ENCODE measurements at regions not wholly inside any gene's neighbourhood (a gene's known extent, or its start where the extent isn't known, plus 50 kb on each side); places are given as distances from the start of the nearest gene placed in this dataset.

DNA sequence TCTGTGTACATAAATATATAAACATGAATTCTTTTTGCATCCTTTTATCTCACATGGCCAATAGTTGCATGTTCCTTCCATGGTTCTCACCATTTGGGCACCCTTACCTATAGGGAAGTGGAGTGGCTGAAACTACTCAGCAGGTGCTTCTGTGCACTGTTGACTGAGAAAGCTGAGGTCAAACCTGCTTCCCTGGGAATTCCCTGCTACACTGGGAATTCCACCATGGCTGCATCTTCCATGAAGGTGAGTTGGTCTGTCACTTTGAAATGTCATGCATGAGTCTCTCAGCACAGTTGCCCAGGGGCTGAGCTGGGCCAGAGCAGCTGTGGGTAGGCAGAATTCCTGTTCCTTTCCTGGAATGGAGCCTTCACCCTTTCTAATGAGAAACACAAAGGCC, 193.8 kb upstream of the PRSS16 start:
- Histone ChIP-seq H3K27ac (ENCODE audit: low read depth, low read length, poor library complexity, severe bottlenecking) (no peak overlapping the region), H3K4me2 (ENCODE audit: low read length) (no peak overlapping the region), H3K36me3 (ENCODE audit: insufficient read depth, low read length) (no peaks in the 10 kb centered on the region), H4K20me1 (ENCODE audit: insufficient read depth, low read length) (no peaks in the 10 kb centered on the region), H3K4me3 (ENCODE audit: low read depth, low read length, poor library complexity, severe bottlenecking) (no peak overlapping the region), H3K27me3 (ENCODE audit: insufficient read depth, low read length) (no peaks in the 10 kb centered on the region), H3K9me3 (ENCODE audit: low read length) (no peaks in the 10 kb centered on the region), H3F3A (ENCODE audit: insufficient read depth, low read length) (no peaks in the 10 kb centered on the region), H3K4me1 (ENCODE audit: insufficient read depth, low read length, severe bottlenecking) (no peaks in the 10 kb centered on the region), H3K9me2 (ENCODE audit: low read depth, low read length) (no peaks in the 10 kb centered on the region), H3K9ac (ENCODE audit: low read length) (no peak overlapping the region), H3K79me2 (ENCODE audit: insufficient read depth, low read length) (no peaks in the 10 kb centered on the region), H2AFZ (ENCODE audit: low read length) (no peak overlapping the region)
- TF ChIP-seq EZH2 (IDR thresholded peaks at IDR 0.05; ENCODE audit: borderline replicate concordance, low read length) (no peak), CTCF (IDR thresholded peaks at IDR 0.05; ENCODE audit: low read length) (no peak)

- H3K9ac ChIP-seq (ENCODE audit: low read length) = no peak overlapping the region
- H3K4me3 ChIP-seq (ENCODE audit: low read depth, low read length, poor library complexity, severe bottlenecking) = no peak overlapping the region
- no peak for TF ChIP-seq EZH2 (IDR thresholded peaks at IDR 0.05; ENCODE audit: borderline replicate concordance, low read length)
- no peaks in the 10 kb centered on the region for H3K79me2 ChIP-seq (ENCODE audit: insufficient read depth, low read length)
- no peak overlapping the region for H2AFZ ChIP-seq (ENCODE audit: low read length)
- H3K27me3 ChIP-seq (ENCODE audit: insufficient read depth, low read length) = no peaks in the 10 kb centered on the region
- H3K9me2 ChIP-seq (ENCODE audit: low read depth, low read length) = no peaks in the 10 kb centered on the region
- no peaks in the 10 kb centered on the region for H3F3A ChIP-seq (ENCODE audit: insufficient read depth, low read length)
- no peak overlapping the region for H3K27ac ChIP-seq (ENCODE audit: low read depth, low read length, poor library complexity, severe bottlenecking)
- no peak overlapping the region for H3K4me2 ChIP-seq (ENCODE audit: low read length)
- H3K4me1 ChIP-seq (ENCODE audit: insufficient read depth, low read length, severe bottlenecking) = no peaks in the 10 kb centered on the region
- H4K20me1 ChIP-seq (ENCODE audit: insufficient read depth, low read length) = no peaks in the 10 kb centered on the region
- H3K36me3 ChIP-seq (ENCODE audit: insufficient read depth, low read length) = no peaks in the 10 kb centered on the region
- H3K9me3 ChIP-seq (ENCODE audit: low read length) = no peaks in the 10 kb centered on the region
Measured at GRCh38 chr6:27056615-27057014, 190.9 kb upstream of the PRSS16 start.

GRCh38 chr6:27059621-27060425, 187.7 kb upstream of the PRSS16 start:
- H3K9me3 ChIP-seq (ENCODE audit: low read length) = no peaks in the 10 kb centered on the region
- no peaks in the 10 kb centered on the region for H4K20me1 ChIP-seq (ENCODE audit: insufficient read depth, low read length)
- H3K27me3 ChIP-seq (ENCODE audit: insufficient read depth, low read length) = no peaks in the 10 kb centered on the region
- H3K4me1 ChIP-seq (ENCODE audit: insufficient read depth, low read length, severe bottlenecking) = no peaks in the 10 kb centered on the region
- H3K79me2 ChIP-seq (ENCODE audit: insufficient read depth, low read length) = no peaks in the 10 kb centered on the region
- no peaks in the 10 kb centered on the region for H3F3A ChIP-seq (ENCODE audit: insufficient read depth, low read length)
- no peaks in the 10 kb centered on the region for H3K9me2 ChIP-seq (ENCODE audit: low read depth, low read length)
- TF ChIP-seq CTCF (IDR thresholded peaks at IDR 0.05; ENCODE audit: low read length) = no peak
- no peaks in the 10 kb centered on the region for H3K36me3 ChIP-seq (ENCODE audit: insufficient read depth, low read length)
- no peak overlapping the region for H3K9ac ChIP-seq (ENCODE audit: low read length)
- no peak overlapping the region for H2AFZ ChIP-seq (ENCODE audit: low read length)
- H3K4me3 ChIP-seq (ENCODE audit: low read depth, low read length, poor library complexity, severe bottlenecking) = no peak overlapping the region
- no peak overlapping the region for H3K27ac ChIP-seq (ENCODE audit: low read depth, low read length, poor library complexity, severe bottlenecking)
- H3K4me2 ChIP-seq (ENCODE audit: low read length) = no peak overlapping the region

Data from OCI-LY1 (cell line).